ENCODE measurements at regions not wholly inside any gene's neighbourhood (a gene's known extent, or its start where the extent isn't known, plus 50 kb on each side); places are given as distances from the start of the nearest gene placed in this dataset.

- TF ChIP-seq CTCF (IDR thresholded peaks at IDR 0.05; ENCODE audit: low read depth, low read length) (no peak), EZH2phosphoT487 (IDR thresholded peaks at IDR 0.05; ENCODE audit: low read depth) (no peak)
These were observed 107.1 kb upstream of the PKDCC start for GRCh38 chr2:41940745-41941063.
